Fibroblast of skin of left quadriceps (primary cell): ENCODE measurements at regions not wholly inside any gene's neighbourhood (a gene's known extent, or its start where the extent isn't known, plus 50 kb on each side); places are given as distances from the start of the nearest gene placed in this dataset.

ENCODE experiments used
- DNase-seq, 2 experiments: peaks; one replicate each; pipeline ENCODE4 v3.0.0-alpha.2; 2013; ENCODE audit warnings: low read depth in 2 of 2

DNA sequence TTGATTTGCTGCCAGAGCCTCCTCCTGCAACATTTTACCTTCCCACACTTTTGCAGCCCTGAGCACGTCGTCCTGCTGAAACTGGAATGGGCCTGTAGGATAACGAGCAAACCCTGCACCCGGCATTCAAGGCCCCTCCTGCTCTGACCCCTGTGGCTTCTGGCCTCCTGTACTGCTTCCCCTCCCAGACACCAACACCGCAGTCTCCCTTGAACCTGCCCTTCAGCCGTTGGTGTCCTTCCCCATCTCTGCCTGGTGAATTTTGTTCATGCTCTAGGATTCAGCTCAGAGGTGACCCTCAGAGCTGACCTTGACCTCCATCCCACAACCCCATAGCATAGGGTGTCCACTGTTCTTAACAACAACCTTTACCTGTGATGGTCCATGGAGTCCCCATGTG, 535.1 kb downstream of the MATN1 start:
- no peak for DNase-seq

DNA sequence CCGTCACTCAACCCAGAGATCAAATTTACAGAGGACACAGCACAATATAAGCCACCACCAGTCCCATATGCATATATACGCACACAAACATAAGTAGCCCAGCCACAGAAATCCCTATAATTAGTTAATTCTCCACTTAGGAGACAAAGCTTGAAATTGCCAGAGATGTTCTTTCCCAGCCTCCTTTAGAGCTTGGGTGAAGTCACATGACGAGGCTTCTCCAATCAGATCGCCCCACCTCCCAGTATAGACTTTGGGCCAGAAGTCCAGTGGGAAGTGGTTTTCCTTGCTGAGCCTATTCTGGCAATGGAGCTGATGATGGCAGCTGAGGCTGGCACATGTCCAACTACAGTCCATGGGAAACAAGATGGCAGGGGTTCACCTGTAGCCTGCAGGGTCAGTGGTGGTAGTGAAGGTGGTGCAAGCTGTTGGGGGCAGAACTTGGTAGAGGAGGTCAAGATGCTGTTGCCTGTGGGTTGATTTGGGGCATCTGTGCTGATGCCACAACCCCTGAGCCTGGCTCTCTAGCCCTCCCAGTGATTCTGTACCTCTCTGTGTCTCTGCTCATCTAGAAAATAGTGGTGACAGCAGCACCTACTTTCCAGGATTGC, 535.9 kb downstream of the MATN1 start:
- DNase-seq: no peak

DNA sequence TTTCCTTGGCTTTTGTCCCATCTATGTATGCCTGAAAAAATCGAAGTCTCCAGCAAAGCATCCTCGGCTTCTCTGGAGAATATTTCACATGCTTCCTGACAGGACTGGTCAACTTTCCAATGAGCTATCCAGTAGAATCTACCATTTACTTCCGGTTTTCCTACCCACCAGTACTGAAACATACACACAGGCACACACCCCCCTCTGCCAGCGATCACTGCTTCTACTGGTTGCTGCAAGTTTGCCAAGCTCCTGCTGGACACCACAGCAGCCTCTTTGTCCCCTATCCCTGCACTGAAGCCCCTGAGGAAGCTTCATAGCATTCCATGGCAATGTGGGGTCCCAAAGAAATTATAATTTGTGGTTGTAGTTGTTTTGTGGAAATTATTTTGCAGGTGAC, 536.8 kb downstream of the MATN1 start:
- no peak for DNase-seq

DNA sequence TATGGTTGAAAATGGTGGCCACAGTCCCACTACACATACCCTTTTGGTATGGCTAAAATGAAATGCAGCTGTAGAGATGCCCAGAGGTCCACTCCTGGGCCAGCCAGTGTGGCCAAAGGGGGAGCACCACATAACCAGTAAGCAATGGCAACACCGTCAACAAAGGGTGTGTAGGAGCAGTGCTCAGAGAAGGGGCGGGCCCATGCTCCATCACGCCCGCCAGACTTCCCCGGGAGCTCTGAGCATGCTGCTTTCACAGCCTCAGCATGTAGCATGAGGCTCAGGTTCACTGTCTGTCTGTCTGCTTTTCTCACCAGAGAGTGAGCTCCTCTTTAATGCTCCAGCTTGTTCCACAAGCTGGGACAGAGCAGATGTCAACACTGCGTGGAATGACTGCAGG, 537.6 kb downstream of the MATN1 start:
- no peak for DNase-seq

DNA sequence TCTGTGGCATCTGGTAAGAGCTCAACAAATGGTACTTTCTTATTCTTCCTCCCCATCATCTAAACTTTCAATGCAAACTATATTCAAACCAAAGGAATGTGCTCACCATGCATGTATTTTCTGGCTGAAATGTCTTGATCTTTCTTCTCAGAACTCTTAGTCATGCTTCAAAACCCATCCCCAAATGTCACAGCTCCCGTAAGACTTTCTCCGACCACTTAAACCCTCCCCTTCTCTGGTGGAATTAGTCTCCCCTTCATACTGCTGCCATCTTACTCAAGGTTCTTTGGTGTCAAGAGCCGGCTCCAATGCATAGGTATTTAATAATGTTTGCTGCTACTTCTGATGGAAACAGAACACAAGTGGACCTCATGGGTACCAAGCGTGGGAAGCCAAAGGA, 538.1 kb downstream of the MATN1 start:
- no peak for DNase-seq

DNA sequence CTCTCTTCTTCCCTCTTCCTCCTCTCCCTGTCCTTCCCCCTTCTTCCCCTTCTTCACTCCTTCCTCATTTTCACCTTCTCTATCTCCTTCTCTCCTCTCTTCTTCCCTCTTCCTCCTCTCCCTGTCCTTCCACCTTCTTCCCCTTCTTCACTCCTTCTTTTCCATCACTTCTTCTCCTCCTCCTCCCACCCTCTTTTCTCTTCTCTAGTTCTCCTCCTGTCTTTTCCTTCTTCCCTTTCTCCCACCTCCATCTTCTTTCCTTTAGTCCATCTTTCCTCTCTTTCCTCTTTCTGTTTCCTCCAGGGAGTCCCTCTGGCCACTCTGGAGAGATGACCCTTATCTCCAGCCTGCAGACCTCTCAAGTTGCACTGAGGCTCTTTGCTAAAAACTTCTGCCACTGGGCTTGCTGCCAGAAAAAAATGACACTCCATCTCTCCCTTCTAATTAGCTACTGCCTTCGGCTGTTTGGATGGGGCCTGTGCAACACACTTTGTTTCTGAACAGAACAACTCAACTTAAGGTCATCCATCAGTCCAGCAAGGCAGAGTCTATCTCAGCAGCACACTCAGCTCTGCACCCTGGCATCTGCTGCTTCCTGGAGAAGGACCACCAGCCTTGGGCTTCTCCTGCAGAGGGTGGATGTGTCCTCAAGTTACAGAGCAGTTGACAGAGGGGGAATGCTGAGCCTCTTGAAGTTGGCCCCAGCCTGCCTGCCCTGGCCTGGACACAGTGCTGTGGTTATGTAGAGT, 538.8 kb downstream of the MATN1 start:
- DNase-seq: no peak

DNA sequence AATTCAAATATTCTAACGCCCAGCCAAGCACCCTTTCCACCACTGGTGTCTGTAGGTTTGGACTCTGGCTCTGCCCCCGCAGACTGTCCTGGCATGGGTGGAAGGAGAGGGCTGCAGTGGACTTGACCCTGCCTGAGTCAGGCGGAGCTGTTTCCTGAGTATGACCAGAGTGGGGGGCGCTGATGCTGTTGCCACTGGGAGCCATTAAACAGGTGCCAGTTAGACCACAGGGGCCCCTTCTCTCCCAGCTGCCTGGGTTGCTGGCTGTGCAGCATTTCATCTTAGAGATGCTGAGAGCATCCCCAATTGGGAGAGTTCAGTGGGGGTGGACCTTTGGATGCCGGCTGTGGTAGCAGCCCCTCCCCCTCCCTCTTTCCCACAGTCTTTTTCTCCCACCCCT, 539.5 kb downstream of the MATN1 start:
- DNase-seq: no peak

DNA sequence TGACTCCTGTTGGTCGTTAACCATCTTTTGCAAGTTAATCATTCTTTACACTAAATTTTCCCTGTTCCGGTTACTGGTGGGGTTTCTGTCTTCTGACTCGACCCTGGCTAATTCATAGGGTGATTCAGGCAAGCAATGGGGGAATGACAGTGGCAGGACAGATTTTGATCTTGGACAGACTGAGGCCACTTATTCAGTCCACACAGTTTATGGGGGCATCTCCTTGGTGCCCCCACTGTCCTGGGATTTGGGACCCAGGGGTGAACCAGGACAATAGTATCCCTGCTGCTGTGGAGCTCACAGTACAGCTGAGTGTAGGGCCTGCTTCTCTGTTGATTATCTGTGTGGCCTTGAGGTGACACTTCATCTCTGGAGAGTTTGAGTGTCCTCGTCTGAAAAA, 540.4 kb downstream of the MATN1 start:
- no peak for DNase-seq

DNA sequence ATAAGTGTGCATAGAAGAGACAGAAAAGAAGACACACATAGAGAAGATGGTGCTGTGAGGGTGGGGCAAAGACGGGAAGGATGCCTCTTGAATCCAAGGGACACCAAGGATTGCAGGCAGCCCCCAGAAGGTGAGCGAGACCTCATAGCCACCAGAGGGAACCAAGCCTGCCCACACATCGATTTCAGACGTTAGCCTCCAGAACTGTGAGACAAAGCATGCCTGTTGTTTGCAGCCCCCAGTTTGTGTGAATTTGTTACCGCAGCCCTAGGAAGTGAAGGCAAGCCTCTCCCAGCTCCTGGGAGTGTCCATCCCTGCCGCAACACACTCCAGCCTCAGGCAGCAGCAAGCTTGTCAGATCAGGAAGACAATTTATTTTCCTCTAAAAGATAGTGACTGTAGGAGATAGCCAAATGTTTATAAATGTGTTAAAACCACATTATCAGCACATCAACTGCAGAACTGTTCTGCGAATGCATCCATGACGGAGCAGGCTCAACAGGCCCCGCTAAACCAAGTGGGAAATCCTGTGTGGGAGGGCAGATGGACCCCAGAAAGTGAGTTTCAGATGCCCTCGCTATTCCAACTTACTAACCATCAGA, 543.3 kb downstream of the MATN1 start:
- no peak for DNase-seq

DNA sequence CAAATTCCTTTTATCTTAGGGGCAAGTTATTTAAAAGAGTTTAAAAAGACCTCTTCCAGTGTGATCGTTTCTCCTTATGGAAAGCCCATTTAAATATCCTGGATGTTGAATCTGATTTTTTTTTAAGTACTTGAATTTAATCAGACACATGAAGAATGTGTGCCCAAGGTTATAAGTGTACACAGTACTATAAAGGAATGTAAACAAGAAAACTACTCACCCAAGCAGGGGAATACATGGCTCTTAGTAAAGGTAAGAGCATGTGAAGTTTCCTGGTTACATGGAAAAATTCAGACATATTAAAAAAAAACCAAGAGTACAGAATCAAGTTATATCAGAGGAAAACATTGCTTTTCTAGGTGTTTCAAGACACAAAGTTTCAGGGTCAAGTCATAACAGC, 546.9 kb downstream of the MATN1 start:
- DNase-seq: no peak

DNA sequence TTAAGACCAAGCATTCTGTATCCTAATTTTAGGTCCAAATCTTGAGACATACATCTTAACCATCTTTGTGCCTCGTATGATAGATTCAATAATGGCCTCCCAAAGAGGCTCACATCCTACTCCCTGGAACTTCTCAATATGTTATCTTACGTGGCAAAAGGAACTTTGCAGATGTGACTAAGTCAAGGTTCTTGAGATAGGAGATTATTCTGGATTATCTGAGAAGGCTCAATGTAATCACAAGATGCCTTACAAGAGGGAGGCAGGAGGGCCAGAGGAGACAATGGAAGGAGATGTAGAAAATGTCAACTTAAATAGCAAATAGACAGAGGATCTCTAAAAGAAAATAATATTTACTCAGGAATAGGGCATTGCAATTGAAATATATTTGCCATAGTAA, 548.9 kb downstream of the MATN1 start:
- DNase-seq: no peak

DNA sequence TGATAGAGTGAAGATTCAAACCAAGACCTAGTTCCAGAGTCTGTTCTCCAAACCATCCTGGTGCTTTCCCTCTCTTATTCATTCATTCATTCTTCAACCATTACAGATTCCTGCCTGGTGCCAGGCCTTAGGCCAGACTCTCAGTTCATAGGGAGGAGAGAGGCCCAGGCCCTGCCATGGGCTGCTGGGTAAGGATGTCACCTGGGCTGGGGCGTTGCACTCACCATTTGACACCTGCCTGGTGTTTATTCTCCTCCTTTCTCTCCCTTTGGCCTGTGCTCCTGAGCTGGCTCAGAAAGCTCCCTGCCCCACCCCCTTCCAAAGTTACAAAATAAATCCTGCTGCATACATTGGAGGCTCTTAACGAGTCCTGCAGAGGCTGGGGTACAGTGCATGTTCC, 549.8 kb downstream of the MATN1 start:
- DNase-seq: no peak

DNA sequence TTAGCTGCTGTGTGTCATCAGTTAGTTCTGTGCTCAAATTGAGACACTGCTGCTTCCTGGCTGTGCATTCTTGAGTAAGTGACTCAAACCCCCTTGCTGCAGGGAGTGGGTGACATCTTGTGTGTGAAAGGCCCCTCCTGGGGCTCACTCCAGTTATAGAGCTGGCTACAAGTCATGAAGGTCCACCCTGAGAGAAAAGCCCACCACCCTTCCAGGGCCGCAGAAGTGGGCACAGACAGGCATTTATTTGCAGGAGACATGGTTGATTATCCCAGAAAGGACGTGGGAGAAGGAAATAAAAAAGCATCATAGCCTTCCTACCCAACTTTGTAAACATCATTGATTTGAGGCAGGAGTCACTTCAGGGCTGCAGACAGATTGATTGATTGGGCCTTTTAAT, 550.6 kb downstream of the MATN1 start:
- DNase-seq: no peak

DNA sequence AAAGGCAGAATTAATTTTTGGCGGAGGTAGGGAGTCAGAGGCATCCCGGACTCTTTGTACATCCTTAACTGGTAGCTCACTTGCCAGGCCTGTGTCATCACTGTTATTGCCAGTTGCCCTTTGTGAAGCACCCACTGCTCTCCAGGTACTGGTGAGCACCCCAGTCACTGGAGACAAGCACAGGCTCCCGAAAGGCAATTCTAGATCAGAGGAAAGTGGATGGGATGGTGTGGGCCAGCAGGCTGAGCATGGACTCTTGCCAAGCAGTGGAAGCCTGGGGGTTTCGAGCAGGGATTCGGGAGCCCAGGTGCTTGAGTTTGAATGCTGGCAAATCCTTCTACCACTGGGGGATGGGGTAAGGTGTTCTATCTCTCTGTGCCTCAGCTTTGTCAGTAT, 551.1 kb downstream of the MATN1 start:
- no peak for DNase-seq

DNA sequence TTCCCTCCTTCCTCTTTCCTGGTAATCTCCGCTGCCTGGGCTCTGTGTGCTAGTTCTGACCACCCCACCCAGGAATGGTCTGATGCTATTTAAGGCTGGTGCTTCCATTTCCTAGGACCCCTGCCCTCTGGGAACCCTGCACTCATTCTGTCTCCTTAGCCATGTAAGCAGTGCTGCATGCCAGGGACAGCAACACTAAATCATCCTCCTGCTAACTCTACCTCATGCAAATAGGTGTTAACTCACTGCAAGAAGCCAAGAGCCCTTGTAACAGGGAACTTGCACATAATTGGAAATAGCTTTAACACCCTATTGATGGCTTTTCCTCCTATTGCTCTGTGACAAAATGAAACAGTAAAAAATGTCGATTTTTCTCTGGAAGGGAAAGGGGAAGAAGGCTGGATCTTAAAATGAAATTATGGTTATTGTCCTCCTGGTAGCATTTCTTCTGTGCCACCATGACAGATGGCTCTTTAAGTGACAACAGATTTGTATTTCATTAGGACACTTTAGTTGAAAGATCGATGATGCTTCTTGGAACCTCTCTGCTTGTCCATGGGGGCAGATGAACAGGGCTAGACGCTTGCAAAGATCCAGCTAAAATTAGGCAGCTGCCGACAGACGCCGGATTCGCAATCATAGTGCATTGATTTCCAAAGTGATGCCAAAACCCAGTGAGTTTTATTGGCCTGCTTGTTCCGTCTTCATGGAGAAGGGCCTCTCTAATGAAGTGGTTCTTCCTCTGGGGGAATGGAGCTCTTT, 551.7 kb downstream of the MATN1 start:
- DNase-seq: no peak

DNA sequence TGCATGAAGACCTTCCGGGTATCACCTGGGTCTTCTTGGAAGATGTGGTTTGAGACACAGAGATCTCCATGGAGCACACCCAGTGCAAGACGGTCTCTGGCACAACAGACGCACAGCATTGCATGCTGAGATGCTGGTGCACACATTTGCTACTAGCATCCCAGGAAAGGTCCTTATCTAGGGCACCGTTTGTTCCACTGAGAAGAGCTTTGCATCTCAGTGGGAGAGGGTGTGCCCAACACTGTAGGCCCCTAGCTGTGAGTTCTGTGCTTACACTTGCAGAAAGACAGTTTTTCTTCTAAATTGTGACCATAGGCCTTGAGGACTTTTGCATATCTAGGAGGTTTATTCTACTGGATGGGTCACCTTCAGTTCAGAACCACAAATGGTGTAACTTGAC, 554.1 kb downstream of the MATN1 start:
- no peak for DNase-seq

DNA sequence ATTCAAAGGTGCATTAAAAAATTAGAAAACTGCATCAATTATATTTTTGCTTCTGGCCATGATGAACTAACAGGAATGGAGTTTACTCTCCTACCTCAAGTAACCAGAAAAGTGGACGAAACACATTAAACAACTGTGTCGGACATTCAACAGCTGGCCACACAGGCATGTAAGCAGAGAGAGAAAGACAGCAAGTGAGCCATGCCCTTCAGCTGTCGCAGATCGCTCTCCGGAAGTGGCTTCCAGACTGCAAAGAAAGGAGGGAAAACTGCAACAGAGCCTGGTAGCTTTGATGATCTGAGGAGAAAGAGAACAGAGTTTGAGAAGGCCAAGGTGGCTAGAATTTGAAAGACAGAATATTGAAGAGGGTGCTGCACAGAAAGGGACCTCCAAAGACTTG, 557.2 kb downstream of the MATN1 start:
- no peak for DNase-seq

DNA sequence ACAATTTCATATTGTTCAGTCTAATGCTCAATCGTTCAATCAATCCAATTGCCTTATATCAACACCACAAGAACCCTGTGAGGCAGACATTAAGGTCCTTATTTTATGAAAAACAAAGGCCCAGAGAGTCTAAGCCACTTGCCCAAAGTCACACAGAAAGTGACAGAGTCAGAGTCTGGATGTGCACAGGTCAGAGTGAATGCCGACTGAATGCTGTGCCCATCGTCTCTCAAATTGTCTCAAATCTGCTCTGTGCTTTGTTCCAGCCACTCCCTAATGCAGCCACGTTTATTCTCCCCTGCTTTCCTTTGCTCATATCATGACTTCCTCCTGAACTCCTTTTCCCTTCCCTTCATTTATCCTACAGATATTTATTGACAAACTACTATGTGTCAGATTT, 558.3 kb downstream of the MATN1 start:
- no peak for DNase-seq

DNA sequence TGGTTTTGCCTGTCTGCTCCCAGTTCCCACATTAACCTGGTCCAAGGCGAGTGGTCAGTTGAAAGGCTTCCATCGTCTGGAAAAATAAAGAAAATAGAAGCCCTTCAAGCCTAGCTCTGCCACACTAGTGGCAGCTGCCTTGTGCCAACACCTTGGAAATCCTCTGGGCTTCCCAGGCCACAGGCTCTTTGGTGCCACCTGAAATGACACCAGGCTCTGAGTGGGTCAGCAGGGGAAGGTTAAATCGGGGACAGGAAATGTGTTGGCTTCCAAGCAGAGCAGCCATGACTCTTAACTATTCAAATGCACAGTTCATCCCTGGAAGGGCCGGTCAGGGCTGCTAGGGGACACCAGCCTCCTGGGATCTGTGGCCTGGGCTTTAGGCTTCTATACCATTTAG, 558.7 kb downstream of the MATN1 start:
- DNase-seq: no peak

DNA sequence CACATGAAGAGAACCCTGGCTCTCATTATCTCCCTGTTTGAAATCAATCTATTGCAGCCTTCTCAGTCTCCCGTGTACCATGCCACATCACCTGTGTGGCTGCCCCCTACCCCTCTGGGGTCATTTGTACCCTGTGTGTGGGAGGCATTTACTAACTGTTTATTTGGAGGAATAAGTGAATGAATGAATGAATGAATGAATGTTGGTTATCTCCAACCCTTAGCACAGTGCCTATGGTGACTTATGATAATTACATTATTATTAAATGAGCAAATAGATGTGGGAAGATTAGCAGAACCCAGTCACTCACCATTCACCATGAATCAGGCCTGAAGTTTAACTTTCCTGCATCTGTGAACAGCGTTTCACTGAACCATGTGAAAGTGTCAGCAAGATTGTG, 560.8 kb downstream of the MATN1 start:
- no peak for DNase-seq

DNA sequence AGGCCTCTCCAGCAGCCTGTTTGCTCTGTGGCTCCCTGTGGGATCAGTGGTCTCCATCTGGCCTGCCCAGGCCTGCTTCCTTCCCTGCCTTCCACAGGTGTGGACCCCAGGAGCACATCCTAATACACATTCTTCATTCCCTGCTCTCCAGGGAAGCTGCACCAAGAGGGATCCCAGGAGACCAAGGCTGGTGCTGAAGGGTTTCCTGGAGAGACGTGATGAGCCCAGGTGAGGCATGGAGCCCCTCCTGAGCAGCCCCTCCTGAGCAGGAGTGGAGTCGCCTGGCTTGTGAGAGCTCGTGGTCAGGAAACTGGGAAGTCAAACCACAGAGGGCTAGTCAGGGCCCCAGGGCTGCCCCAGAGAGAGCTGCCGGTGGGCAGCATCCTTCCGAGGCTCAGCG, 561.4 kb downstream of the MATN1 start:
- no peak for DNase-seq

DNA sequence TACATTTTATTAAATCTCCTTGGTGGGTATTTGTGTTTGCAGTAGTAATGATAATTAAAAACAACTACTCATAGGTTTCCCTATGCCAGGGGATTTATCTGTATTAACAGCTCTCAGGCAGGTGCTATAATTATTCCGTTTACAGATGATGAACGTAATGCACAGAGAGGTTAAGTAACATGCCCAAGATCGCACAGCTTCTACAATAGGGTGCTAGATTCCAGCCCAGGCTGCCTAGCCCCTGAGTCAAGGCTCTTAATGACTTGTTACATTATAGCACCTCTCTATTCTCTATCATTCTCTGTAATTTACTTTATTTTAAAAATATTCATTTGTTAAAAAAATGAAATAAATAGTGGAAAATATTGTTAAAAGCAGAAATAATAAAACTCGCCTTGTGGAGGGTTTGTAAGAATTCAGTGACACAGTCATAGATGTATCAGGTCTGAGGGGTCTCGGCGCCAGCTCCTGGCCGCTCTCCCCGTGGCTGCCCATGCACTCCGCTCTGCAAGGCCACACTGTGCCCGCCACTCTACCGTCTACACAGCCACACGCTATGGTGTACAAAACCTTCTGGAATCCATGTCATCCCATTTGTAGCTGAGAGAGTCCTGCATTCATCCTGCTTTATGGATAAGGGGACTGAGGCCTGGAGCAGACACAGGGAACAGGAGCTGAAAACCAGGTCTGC, 562.2 kb downstream of the MATN1 start:
- DNase-seq: no peak
